ENCODE measurements at regions not wholly inside any gene's neighbourhood (a gene's known extent, or its start where the extent isn't known, plus 50 kb on each side); places are given as distances from the start of the nearest gene placed in this dataset.

DNA sequence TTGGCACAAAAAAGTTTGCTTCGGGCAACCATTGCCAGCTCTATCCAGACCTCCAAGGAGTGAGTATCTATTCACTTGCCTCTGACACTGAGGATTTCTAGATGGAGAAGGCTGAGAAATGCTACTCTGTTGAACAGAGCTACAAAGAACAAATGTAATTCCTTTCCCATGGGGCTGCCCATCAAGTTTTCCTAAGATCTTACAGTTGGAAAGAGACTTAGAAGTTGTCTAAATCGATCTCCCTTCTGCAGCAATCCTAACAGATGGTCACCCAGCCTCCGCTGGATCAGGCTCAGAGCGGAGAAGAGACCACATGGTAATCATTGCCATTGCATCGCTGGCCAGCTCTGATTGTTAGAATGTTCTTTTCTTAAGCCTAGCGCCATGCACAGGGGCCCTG is 110.1 kb upstream of the BCL2L14 start:
- TF ChIP-seq, protein P1, sequence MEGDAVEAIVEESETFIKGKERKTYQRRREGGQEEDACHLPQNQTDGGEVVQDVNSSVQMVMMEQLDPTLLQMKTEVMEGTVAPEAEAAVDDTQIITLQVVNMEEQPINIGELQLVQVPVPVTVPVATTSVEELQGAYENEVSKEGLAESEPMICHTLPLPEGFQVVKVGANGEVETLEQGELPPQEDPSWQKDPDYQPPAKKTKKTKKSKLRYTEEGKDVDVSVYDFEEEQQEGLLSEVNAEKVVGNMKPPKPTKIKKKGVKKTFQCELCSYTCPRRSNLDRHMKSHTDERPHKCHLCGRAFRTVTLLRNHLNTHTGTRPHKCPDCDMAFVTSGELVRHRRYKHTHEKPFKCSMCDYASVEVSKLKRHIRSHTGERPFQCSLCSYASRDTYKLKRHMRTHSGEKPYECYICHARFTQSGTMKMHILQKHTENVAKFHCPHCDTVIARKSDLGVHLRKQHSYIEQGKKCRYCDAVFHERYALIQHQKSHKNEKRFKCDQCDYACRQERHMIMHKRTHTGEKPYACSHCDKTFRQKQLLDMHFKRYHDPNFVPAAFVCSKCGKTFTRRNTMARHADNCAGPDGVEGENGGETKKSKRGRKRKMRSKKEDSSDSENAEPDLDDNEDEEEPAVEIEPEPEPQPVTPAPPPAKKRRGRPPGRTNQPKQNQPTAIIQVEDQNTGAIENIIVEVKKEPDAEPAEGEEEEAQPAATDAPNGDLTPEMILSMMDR (IDR thresholded peaks at IDR 0.05): no peak
- TF ChIP-seq POLR2A (IDR thresholded peaks at IDR 0.05): no peak

All from lower leg skin (tissue), 3 donors.